HepG2 (cell line): ENCODE measurements at regions not wholly inside any gene's neighbourhood (a gene's known extent, or its start where the extent isn't known, plus 50 kb on each side); places are given as distances from the start of the nearest gene placed in this dataset.
"Not testable (repeated sequence)": the region's sequence is repeated elsewhere in the genome, so short reads cannot be mapped to it uniquely, and the experiment has no call there.

Experiments used
- ATAC-seq: fragments of 200-7000 bp; cut with Tn5 transposase; 3 replicates; pipeline ENCODE4 v1.9.1; 2020; ENCODE audit warnings: mild to moderate bottlenecking, moderate library complexity
- BruUV-seq: library from RNA; stranded (reverse); fragments of 400-500 nt; replicated peaks from 2 replicates; lab custom pipeline; 2021; lab: Mats Ljungman, UMichigan
- CTCF ChIA-PET: fragments of 300-600 bp; formaldehyde crosslinking; extraction: SDS; loops from one replicate; lab custom pipeline; 2021; ENCODE audit warnings: low total read pairs, inconsistent platforms, low intra/inter-chr PET ratio; lab: Yijun Ruan, JAX
- POLR2A ChIA-PET: fragments of 350-600 bp; sonication (Branson Sonifier 250); formaldehyde crosslinking; loops from one replicate; lab custom pipeline; 2020; ENCODE audit warnings: antibody characterized with exemption, inconsistent platforms; lab: Yijun Ruan, JAX
- DNase-seq: peaks from one replicate; pipeline ENCODE4 v3.0.0-alpha.2; 2015; ENCODE audit warnings: low spot score
- FAIRE-seq: peaks from 3 replicates; lab custom pipeline; 2011; peaks lifted over from hg19 to GRCh38; lab: Jason Lieb, UNC
- H2AFZ ChIP-seq: one replicate; pipeline ENCODE4 v1.6.1; 2011; ENCODE audit warnings: low read length, inconsistent platforms
- H3K27ac ChIP-seq: fragments of 300-600 bp; 3 replicates; pipeline ENCODE4 v1.8.0; 2011; ENCODE audit warnings: mixed run types, mild to moderate bottlenecking, mixed read lengths, low read length, inconsistent platforms; ENCODE audit not compliant: insufficient read depth; ENCODE audit errors: extremely low read length
- H3K27me3 ChIP-seq, 2 experiments: fragments of 200-600 bp in 1 of 2; 2 replicates in 1 of 2; 3 replicates in 1 of 2; pipeline versions ENCODE4 v1.6.0 to v1.8.0; 2011; ENCODE audit warnings: low read length in 2 of 2, mild to moderate bottlenecking in 2 of 2, moderate library complexity in 2 of 2, inconsistent platforms in 1 of 2; ENCODE audit not compliant: insufficient read depth in 2 of 2, control insufficient read depth in 1 of 2
- H3K36me3 ChIP-seq, 2 experiments: fragments of 200-600 bp in 1 of 2; replicated peaks in 1 of 2; 2 replicates in 1 of 2; 3 replicates in 1 of 2; pipeline versions ENCODE4 v1.5.1 to v1.8.0; 2011; ENCODE audit warnings: low read length in 2 of 2, inconsistent platforms in 1 of 2; ENCODE audit not compliant: insufficient read depth in 2 of 2, control insufficient read depth in 1 of 2
- H3K4me1 ChIP-seq: 2 replicates; pipeline ENCODE4 v1.5.1; 2012; ENCODE audit warnings: low read length, inconsistent platforms; ENCODE audit not compliant: insufficient read depth
- H3K4me2 ChIP-seq: 2 replicates; pipeline ENCODE4 v1.6.0; 2011; ENCODE audit warnings: low read depth, low read length, inconsistent platforms
- H3K4me3 ChIP-seq, 3 experiments: fragments of 200-600 bp in 1 of 3; sonication (generic), shearing (Covaris generic) in 1 of 3; replicated peaks in 1 of 3; 2 replicates each; pipeline ENCODE4 v1.5.1; 2011 to 2016; ENCODE audit warnings: low read length in 3 of 3, inconsistent platforms in 2 of 3, low read depth in 2 of 3, mild to moderate bottlenecking in 2 of 3, control low read depth in 1 of 3, mixed read lengths in 1 of 3; ENCODE audit not compliant: insufficient read depth in 1 of 3
- H3K79me2 ChIP-seq: one replicate; pipeline ENCODE4 v1.6.1; 2011; ENCODE audit warnings: low read length, inconsistent platforms; ENCODE audit not compliant: insufficient read depth
- H3K9ac ChIP-seq: 2 replicates; pipeline ENCODE4 v1.6.0; 2011; ENCODE audit warnings: mild to moderate bottlenecking, low read depth, low read length, inconsistent platforms; ENCODE audit not compliant: insufficient read depth
- H3K9me3 ChIP-seq: 2 replicates; pipeline ENCODE4 v1.5.1; 2012; ENCODE audit warnings: mild to moderate bottlenecking, low read length
- H4K20me1 ChIP-seq: 2 replicates; pipeline ENCODE4 v1.6.0; 2011; ENCODE audit warnings: inconsistent platforms, mild to moderate bottlenecking, low read length, moderate library complexity; ENCODE audit not compliant: insufficient read depth
- ATF4 ChIP-seq, 2 experiments: fragments of 450-650 bp in 1 of 2; sonication (generic) in 1 of 2; formaldehyde crosslinking; IDR thresholded peaks; 2 replicates each; pipeline versions ENCODE4 v1.5.0 to v1.8.0; 2020 to 2022; ENCODE audit warnings: mild to moderate bottlenecking in 1 of 2, missing genetic modification reagents in 1 of 2
- HIC2 ChIP-seq: sonication (generic); formaldehyde crosslinking; IDR thresholded peaks from 2 replicates; pipeline ENCODE4 v1.9.0; 2022; ENCODE audit warnings: low read depth, missing genetic modification reagents
- MTF1 ChIP-seq: sonication (generic); formaldehyde crosslinking; IDR thresholded peaks from 2 replicates; pipeline ENCODE4 v1.5.0; 2020; ENCODE audit warnings: missing genetic modification reagents
- PCBP1 ChIP-seq: fragments of 200-400 bp; formaldehyde crosslinking; IDR thresholded peaks from 2 replicates; pipeline ENCODE4 v1.6.1; 2017; ENCODE audit warnings: mild to moderate bottlenecking, low read depth, low read length, borderline replicate concordance
- TRAFD1 ChIP-seq: sonication (generic); formaldehyde crosslinking; IDR thresholded peaks from 2 replicates; pipeline ENCODE4 v1.5.1; 2020; ENCODE audit warnings: missing genetic modification reagents, mild to moderate bottlenecking, borderline replicate concordance
- ZMAT3 ChIP-seq: sonication (generic); formaldehyde crosslinking; conservative IDR thresholded peaks from 2 replicates; pipeline ENCODE4 v1.7.0; 2021; ENCODE audit warnings: missing genetic modification reagents
- ZNF747 ChIP-seq: sonication (generic); formaldehyde crosslinking; IDR thresholded peaks from 2 replicates; pipeline ENCODE4 v1.8.1; 2023; ENCODE audit warnings: missing genetic modification reagents, mild to moderate bottlenecking, borderline replicate concordance
- WGBS: methylation state at CpG from one replicate; pipeline ENCODE4 v1.1.6; 2017; ENCODE audit warnings: low lambda C conversion rate; 5-methylcytosine and 5-hydroxymethylcytosine counted together
- in situ Hi-C: cut with HindIII; loops from 2 replicates; pipeline ENCODE4 v1.10.0; 2017; ENCODE audit warnings: low pct_unique_long_range_greater_than_20kb; ENCODE audit not compliant: extremely low pct_ligation_motif_present
- intact Hi-C: fragments of 100-400 bp; cut with micrococcal nuclease; formaldehyde crosslinking; loops from one replicate; pipeline ENCODE4 v1.10.0; 2022; ENCODE audit not compliant: unreplicated experiment

GRCh38 chr19:37317403-37318209 is 53.3 kb upstream of the ZNF527 start (continued):
- TF ChIP-seq ATF4 (CRISPR knock-in tag; IDR thresholded peaks at IDR 0.05) (no peak), PCBP1 (0 out of 2 replicates have a peak, but pooled peaks have one; percentile 49), ZMAT3 (CRISPR knock-in tag) (no peak), MTF1 (CRISPR knock-in tag) (no peak), ZNF747 (CRISPR knock-in tag) (no peak), HIC2 (CRISPR knock-in tag) (no peak), TRAFD1 (CRISPR knock-in tag) (no peak)

DNA sequence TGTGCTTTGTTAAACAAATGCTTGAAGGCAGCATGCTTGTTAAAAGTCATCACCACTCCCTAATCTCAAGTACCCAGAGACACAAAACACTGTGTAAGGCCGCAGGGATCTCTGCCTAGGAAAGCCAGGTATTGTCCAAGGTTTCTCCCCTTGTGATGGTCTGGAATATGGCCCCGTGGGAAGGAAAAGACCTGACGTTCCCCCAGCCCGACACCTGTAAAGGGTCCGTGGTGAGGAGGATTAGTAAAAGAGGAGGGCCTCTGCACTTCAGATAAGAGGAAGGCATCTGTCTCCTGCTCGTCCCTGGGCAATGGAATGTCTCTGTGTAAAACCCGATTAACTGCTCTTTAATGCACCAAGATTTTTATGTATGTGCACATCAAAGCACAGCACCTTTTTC is 49.9 kb upstream of the ZNF527 start:
- DNase-seq, H3K4me1 ChIP-seq, H3K9ac ChIP-seq, BruUV-seq, H3K27ac ChIP-seq, in situ Hi-C loops, intact Hi-C loops, ATAC-seq, H3K4me2 ChIP-seq, CTCF ChIA-PET, H3K4me3 ChIP-seq, H3K27me3 ChIP-seq, H4K20me1 ChIP-seq, POLR2A ChIA-PET, H2AFZ ChIP-seq, FAIRE-seq: not testable (repeated sequence)
- Histone ChIP-seq H3K9me3 (peaks cover 15% of the 10 kb centered on the region), H3K79me2 (peaks cover 11% of the 10 kb centered on the region), H3K36me3 (peaks cover 1 to 19% of the 10 kb centered on the region in 2 experiments; a peak in 4 of 5 replicates)
- 96% methylated on average over 6 of the region's 7 CpGs for WGBS
